ENCODE measurements at regions not wholly inside any gene's neighbourhood (a gene's known extent, or its start where the extent isn't known, plus 50 kb on each side); places are given as distances from the start of the nearest gene placed in this dataset.

- no peak for ATAC-seq
- intact Hi-C loops (cut with DNase I): loop anchor here (10.0 kb wide), 1 partner anchor 1586 kb away; no protein-coding TSS in a partner anchor
- DNase-seq (ENCODE audit: low spot score): no peak
Observed at GRCh38 chr4:23680671-23681518, 209.0 kb downstream of the PPARGC1A start.

- ATAC-seq (no peak), DNase-seq (ENCODE audit: low spot score) (no peak)
- intact Hi-C loops (cut with DNase I): no loop called here
Observed at GRCh38 chr4:23674694-23675093, 215.2 kb downstream of the PPARGC1A start.

- ATAC-seq: no peak
- intact Hi-C loops (cut with DNase I): no loop called here
Observed at GRCh38 chr4:23667659-23668058, 222.2 kb downstream of the PPARGC1A start.

GRCh38 chr4:23660865-23661264 lies 229.0 kb downstream of the PPARGC1A start:
- ATAC-seq: no peak
- intact Hi-C loops (cut with DNase I): no loop called here
- DNase-seq (ENCODE audit: low spot score): no peak

More at GRCh38 chr4:23667659-23668058, 222.2 kb downstream of the PPARGC1A start:
- no peak for DNase-seq (ENCODE audit: low spot score)

GRCh38 chr4:23654791-23655190 lies 235.1 kb downstream of the PPARGC1A start:
- no peak for DNase-seq (ENCODE audit: low spot score)
- intact Hi-C loops (cut with DNase I): no loop called here
- ATAC-seq: no peak

DNA sequence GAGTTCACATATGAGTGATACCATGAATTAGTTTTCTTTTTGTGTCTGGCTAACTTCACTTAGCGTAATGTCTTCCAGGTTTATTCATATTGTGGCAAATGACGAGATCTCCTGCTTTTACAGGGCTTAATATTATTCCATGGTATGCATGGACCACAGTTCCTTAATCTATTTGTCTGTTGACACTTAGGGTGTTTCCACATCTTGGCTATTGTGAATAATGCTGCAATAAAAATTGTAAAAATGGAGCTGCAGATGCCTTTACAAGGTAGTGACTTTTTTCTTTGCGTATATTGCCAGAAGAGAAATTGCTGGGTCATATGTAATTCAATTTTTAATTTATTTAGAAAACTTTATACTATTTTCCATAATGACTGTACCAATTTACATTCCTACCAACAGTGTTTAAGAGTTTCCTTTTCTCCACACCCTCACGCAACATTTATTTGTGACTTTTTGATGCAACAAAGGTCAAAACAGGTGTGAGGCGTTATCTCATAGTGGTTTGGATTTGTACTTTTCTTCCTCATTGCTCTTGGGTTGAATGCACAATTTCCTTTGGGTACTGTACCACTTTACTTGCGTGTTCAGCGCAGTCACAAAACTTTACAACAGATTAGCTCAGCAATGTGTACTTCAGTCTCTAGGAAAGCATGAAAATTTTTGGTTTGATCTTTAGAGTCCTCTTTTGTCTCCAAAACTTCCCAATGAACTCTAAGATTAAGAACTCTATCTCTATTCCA lies 240.8 kb downstream of the PPARGC1A start:
- intact Hi-C loops (cut with DNase I): no loop called here
- DNase-seq (ENCODE audit: low spot score) (no peak), ATAC-seq (no peak)

GRCh38 chr4:23635468-23635867 lies 254.4 kb downstream of the PPARGC1A start:
- DNase-seq (ENCODE audit: low spot score) (no peak), ATAC-seq (no peak)
- intact Hi-C loops (cut with DNase I): no loop called here

DNA sequence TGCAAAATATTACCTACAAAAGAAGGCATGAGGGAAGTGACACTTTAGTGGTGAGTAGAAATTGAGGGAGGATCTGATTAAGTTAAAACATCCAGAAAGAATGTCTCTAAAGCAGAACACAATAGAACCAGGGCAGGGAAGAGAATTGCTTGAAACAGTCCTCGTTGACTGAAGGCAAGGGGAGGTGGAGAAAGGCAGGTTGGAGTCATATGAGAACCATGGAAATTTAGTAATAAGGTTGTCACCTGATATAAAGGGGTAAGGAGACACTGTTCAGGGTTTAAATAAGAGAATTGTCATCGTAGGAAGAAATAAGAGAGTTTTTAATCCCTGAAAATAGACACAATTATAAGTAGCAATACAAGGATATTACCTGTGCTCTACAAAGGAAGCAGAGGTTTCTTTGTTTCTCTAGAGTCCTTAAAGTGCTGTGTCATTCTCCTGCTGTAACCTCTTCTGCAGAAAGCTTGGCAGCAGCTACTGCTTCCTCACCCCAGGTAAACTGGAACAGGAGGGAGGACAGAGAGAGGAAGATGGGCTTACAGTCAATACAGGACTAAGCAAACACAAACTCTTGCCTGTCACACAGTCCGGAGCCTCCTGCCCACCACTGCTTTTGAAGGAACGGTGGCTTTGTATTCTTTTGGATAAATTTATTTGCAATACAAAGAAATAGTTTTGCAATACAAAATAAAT lies 258.4 kb downstream of the PPARGC1A start:
- ATAC-seq (no peak), DNase-seq (ENCODE audit: low spot score) (no peak)
- intact Hi-C loops (cut with DNase I): no loop called here

DNA sequence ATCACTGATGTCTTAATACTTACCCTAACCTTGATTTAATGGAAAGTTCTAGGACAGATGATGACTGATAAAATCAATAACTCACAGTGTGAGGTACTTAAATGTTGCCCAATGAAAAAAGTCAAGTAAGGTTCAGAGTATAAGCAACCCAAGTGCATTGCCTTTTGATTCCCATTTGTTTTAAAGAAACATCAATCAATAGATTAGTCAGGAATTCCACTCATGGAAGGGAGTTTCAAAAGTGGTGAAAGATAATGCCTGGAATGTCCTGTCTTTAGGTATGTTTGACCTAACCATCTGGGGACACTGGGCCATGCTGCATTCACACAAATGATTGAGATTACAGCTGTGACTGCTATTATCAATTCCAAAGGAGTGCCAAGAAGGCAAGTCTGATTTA lies 259.7 kb downstream of the PPARGC1A start:
- intact Hi-C loops (cut with DNase I): no loop called here
- no peak for DNase-seq (ENCODE audit: low spot score)
- ATAC-seq: no peak

GRCh38 chr4:23629421-23629820 lies 260.4 kb downstream of the PPARGC1A start:
- DNase-seq (ENCODE audit: low spot score) (no peak), ATAC-seq (no peak)
- intact Hi-C loops (cut with DNase I): no loop called here

DNA sequence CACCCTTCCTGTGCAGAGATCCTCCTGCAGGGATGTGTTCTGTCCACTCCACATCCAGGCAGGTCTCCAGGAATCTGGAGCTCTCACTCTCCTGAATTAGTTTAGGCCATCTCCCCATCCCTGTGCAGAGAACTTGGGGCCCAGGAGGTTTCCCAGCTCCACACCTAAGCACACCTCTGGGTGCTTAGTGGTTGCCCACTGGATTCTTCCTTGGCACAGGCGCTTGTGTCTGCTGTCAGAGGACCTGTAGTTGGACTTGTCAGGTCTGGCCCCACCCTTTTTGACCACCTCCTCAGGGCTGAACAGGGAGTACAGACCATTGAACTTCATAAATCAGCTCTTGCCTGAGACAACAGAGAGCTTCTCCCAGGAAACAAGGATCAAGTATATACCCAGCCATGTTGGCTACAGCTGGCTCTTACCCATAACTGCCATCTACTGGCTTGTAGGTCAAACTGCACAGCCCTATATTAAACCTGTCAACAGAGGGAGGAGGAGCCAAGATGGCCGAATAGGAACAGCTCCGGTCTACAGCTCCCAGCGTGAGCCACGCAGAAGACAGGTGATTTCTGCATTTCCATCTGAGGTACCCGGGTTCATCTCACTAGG lies 275.5 kb downstream of the PPARGC1A start:
- ATAC-seq (peak; percentile 46), DNase-seq (ENCODE audit: low spot score) (no peak)
- intact Hi-C loops (cut with DNase I): no loop called here

GRCh38 chr4:23613782-23614181 lies 276.1 kb downstream of the PPARGC1A start:
- ATAC-seq (no peak), DNase-seq (ENCODE audit: low spot score) (no peak)
- intact Hi-C loops (cut with DNase I): no loop called here

GRCh38 chr4:23602720-23603119 lies 287.1 kb downstream of the PPARGC1A start:
- DNase-seq (ENCODE audit: low spot score) (no peak), ATAC-seq (no peak)
- intact Hi-C loops (cut with DNase I): no loop called here

DNA sequence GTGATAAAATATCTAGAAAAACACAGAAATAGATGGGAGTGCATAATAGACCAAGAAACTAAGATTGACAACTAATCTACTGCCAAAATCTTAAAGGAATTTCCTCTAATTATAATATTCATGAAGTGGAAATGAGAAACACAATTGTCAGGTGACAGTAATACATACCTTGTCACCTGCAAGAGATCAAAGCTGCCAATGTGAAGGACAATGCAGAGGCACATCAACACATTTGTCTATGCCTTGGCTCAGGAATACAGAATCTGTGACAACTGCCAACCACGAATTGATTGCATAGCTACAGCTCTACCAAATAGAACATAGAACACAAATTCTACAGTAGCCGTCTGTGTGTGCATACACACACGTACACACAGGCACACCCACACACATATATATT lies 295.7 kb downstream of the PPARGC1A start:
- intact Hi-C loops (cut with DNase I): no loop called here

DNA sequence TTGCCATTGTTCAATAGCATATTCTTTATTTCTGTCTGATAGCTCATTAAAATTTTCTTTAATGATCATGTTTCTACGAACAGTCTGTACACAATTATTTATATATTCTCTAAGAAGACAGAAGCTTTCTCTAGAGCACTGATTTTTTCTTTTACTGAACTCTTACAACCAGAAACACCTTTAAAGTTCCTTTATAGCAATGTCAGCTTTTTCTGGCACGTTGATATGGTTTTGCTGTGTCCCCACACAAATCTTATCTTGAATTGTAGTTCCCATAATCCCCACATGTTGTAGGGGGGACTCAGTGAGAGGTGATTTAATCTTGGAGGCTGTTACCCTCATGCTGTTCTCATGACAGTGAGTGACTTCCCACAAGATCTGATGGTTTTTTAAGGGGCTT lies 299.4 kb downstream of the PPARGC1A start:
- intact Hi-C loops (cut with DNase I): no loop called here
- ATAC-seq: no peak

More for the DNA sequence above, 295.7 kb downstream of the PPARGC1A start:
- DNase-seq (ENCODE audit: low spot score): no peak
- ATAC-seq: no peak

DNA sequence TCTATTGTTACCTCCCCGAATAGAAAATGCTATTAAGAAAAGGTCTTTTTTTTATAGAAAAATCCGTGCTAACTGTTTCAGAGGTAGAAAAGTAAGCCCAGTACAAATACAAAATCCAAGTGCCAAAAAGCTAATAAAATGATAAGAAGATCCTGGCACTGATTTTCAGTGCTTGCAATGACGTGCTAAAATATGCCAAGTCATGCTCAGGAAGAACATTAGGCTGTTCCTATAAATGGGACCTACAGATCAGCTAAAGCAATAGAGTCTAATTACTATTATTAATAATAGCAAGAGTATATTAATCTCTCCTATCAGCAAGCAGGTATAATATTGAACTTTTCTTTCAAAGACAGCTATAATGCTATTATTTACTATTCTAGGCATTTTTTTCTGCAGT lies 305.8 kb downstream of the PPARGC1A start:
- ATAC-seq: no peak

More for the DNA sequence above, 299.4 kb downstream of the PPARGC1A start:
- no peak for DNase-seq (ENCODE audit: low spot score)

DNA sequence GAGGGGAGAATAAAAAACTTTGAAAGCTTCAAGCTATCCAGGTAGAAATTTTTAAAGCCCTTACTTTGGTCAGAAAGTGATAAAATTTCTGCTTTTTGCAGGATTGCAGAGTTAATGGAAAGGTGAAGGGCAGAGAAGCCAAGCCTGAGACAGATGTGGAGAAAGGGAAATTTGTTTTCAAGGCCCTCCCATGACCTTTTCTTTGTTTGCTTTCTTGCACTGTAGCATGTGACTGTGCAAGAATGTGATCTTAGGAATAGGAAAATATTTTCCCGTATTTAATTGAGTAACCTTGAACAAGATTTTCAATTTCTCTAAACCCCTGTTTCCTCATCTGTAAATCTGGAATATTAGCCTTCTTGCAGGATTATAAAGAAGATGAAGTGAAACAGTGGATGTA lies 307.2 kb downstream of the PPARGC1A start:
- peak; percentile 62 for ATAC-seq
- DNase-seq (ENCODE audit: low spot score): no peak
- intact Hi-C loops (cut with DNase I): no loop called here

More for the DNA sequence above, 305.8 kb downstream of the PPARGC1A start:
- intact Hi-C loops (cut with DNase I): no loop called here
- DNase-seq (ENCODE audit: low spot score): no peak

DNA sequence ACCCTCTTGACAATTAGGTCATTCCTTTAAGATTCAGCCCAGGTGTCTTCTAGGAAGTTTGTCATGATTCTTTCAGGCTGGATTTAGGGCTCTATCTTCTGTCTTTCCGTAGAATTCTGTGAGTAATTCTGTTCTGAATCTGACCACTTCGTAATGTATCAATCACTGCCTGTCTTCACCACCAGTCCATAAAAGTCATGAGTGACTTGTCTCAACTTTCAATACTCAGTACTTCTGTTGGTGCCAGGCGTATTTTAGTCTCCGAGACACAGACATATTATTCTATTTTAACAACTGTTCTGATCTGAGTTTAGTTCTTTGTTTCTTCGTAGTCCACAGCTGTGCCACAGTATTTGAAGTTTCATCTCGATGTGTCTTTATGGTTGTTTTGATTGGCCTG lies 310.7 kb downstream of the PPARGC1A start:
- DNase-seq (ENCODE audit: low spot score): no peak
- intact Hi-C loops (cut with DNase I): no loop called here
- no peak for ATAC-seq

GRCh38 chr4:23577398-23577797 lies 312.4 kb downstream of the PPARGC1A start:
- intact Hi-C loops (cut with DNase I): no loop called here
- DNase-seq (ENCODE audit: low spot score) (no peak), ATAC-seq (no peak)

Data from sciatic nerve (tissue), 2 donors.